ENCODE measurements at regions not wholly inside any gene's neighbourhood (a gene's known extent, or its start where the extent isn't known, plus 50 kb on each side); places are given as distances from the start of the nearest gene placed in this dataset.

GRCh38 chr2:18925296-18925695 lies 335.9 kb upstream of the NT5C1B start:
- no peak for DNase-seq
- H3K4me1 Mint-ChIP-seq: peaks cover 19% of the 10 kb centered on the region
- TF ChIP-seq CTCF (IDR thresholded peaks at IDR 0.05): no peak
- peaks cover 5% of the 10 kb centered on the region for H3K36me3 Mint-ChIP-seq (ENCODE audit: low read depth)
- H3K27me3 Mint-ChIP-seq (ENCODE audit: low read depth, poor library complexity): no peaks in the 10 kb centered on the region
- no peak overlapping the region for H3K27ac Mint-ChIP-seq
- no peak overlapping the region for H3K4me3 Mint-ChIP-seq
- H3K9me3 Mint-ChIP-seq: peaks cover 24% of the 10 kb centered on the region

DNA sequence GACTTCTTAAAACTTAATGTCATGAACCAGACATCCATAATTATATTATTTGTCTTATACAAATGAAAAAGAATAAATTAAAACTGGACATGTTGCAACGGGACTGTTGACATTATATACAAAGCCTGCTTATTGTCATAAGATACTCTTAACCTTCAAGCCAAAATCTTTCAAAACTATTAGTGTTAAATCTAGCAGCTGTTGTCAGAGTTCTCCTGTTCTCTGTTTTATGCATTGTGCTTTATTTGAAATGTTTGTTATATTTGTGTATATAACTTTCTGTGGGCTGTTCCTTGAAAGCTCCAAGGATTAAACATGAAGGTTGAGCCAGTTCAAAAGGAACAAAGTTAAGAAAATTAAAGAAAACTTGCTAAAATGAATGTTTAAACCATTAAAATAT lies 335.5 kb upstream of the NT5C1B start:
- peaks cover 24% of the 10 kb centered on the region for H3K9me3 Mint-ChIP-seq
- peaks cover 19% of the 10 kb centered on the region for H3K4me1 Mint-ChIP-seq
- H3K27ac Mint-ChIP-seq: no peak overlapping the region
- H3K36me3 Mint-ChIP-seq (ENCODE audit: low read depth): peaks cover 5% of the 10 kb centered on the region
- no peak for DNase-seq
- H3K27me3 Mint-ChIP-seq (ENCODE audit: low read depth, poor library complexity): no peaks in the 10 kb centered on the region
- H3K4me3 Mint-ChIP-seq: no peak overlapping the region
- no peak for TF ChIP-seq CTCF (IDR thresholded peaks at IDR 0.05)

GRCh38 chr2:18924386-18924785 lies 335.0 kb upstream of the NT5C1B start:
- H3K36me3 Mint-ChIP-seq (ENCODE audit: low read depth): peaks cover 5% of the 10 kb centered on the region
- H3K9me3 Mint-ChIP-seq: peaks cover 24% of the 10 kb centered on the region
- DNase-seq: no peak
- H3K4me3 Mint-ChIP-seq: no peak overlapping the region
- no peak for TF ChIP-seq CTCF (IDR thresholded peaks at IDR 0.05)
- peaks cover 19% of the 10 kb centered on the region for H3K4me1 Mint-ChIP-seq
- no peak overlapping the region for H3K27ac Mint-ChIP-seq
- H3K27me3 Mint-ChIP-seq (ENCODE audit: low read depth, poor library complexity): no peaks in the 10 kb centered on the region

DNA sequence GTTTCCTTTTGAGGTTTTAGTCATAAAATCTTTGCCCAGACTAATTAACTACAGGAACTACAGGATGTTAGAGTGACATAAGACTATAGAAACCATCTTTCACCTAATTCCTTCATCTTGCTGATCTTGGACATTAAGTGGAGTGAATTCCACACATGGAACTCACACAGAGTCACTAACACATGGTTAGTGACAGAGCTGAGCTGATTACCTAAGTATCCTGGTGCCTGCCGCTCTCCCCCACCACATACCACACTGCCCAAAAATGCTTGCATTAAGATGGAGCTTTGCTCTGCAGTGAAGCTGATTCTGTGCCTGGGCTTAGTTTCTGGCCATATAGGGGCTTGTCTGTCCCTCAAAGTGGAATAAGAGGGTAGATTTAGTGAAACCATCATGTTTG lies 332.9 kb upstream of the NT5C1B start:
- no peak overlapping the region for H3K27ac Mint-ChIP-seq
- H3K4me1 Mint-ChIP-seq: peaks cover 20% of the 10 kb centered on the region
- peaks cover 4% of the 10 kb centered on the region for H3K36me3 Mint-ChIP-seq (ENCODE audit: low read depth)
- no peak for TF ChIP-seq CTCF (IDR thresholded peaks at IDR 0.05)
- peaks cover 16% of the 10 kb centered on the region for H3K9me3 Mint-ChIP-seq
- H3K27me3 Mint-ChIP-seq (ENCODE audit: low read depth, poor library complexity): no peaks in the 10 kb centered on the region
- no peak overlapping the region for H3K4me3 Mint-ChIP-seq
- no peak for DNase-seq

GRCh38 chr2:18918280-18918679 lies 328.9 kb upstream of the NT5C1B start:
- Mint-ChIP-seq H3K4me1 (peaks cover 36% of the 10 kb centered on the region), H3K36me3 (ENCODE audit: low read depth) (no peaks in the 10 kb centered on the region), H3K9me3 (peaks cover 7% of the 10 kb centered on the region), H3K27ac (no peak overlapping the region), H3K27me3 (ENCODE audit: low read depth, poor library complexity) (no peaks in the 10 kb centered on the region), H3K4me3 (no peak overlapping the region)
- no peak for TF ChIP-seq CTCF (IDR thresholded peaks at IDR 0.05)
- DNase-seq: no peak

- peaks cover 56% of the 10 kb centered on the region for H3K4me1 Mint-ChIP-seq
- TF ChIP-seq CTCF (IDR thresholded peaks at IDR 0.05): no peak
- H3K27ac Mint-ChIP-seq: peak overlapping the region; percentile 5
- no peaks in the 10 kb centered on the region for H3K36me3 Mint-ChIP-seq (ENCODE audit: low read depth)
- DNase-seq: no peak
- no peaks in the 10 kb centered on the region for H3K27me3 Mint-ChIP-seq (ENCODE audit: low read depth, poor library complexity)
- H3K9me3 Mint-ChIP-seq: no peaks in the 10 kb centered on the region
- H3K4me3 Mint-ChIP-seq: no peak overlapping the region
These were observed 325.9 kb upstream of the NT5C1B start for GRCh38 chr2:18915227-18915626.

Measured in nephron progenitor cell (in vitro differentiated cells).